Hepatocyte (in vitro differentiated cells): ENCODE measurements at regions not wholly inside any gene's neighbourhood (a gene's known extent, or its start where the extent isn't known, plus 50 kb on each side); places are given as distances from the start of the nearest gene placed in this dataset.

Experiments used
- CTCF ChIP-seq: fragments of 200-600 bp; sonication (generic); IDR thresholded peaks from 2 replicates; pipeline ENCODE4 v1.5.1; 2016; ENCODE audit warnings: antibody characterized with exemption, mild to moderate bottlenecking; ENCODE audit not compliant: poor library complexity
- EZH2 ChIP-seq: fragments of 200-600 bp; sonication (generic); IDR thresholded peaks from 2 replicates; pipeline ENCODE4 v1.6.1; 2016; ENCODE audit warnings: antibody characterized with exemption, mild to moderate bottlenecking, borderline replicate concordance
- EZH2phosphoT487 ChIP-seq: fragments of 200-600 bp; sonication (generic); IDR thresholded peaks from one replicate; pipeline ENCODE4 v1.6.1; 2018; ENCODE audit warnings: antibody characterized with exemption, mild to moderate bottlenecking, low read depth, moderate library complexity; ENCODE audit not compliant: unreplicated experiment, severe bottlenecking

- TF ChIP-seq CTCF (no peak), EZH2 (no peak), EZH2phosphoT487 (no peak)
Measured at GRCh38 chr2:12211326-12212175, 465.1 kb downstream of the LPIN1 start.
